ENCODE measurements at regions not wholly inside any gene's neighbourhood (a gene's known extent, or its start where the extent isn't known, plus 50 kb on each side); places are given as distances from the start of the nearest gene placed in this dataset.

GRCh38 chr21:21622460-21623234 lies 624.4 kb downstream of the NCAM2 start:
- Histone ChIP-seq H2AFZ (ENCODE audit: control insufficient read depth, low read depth, low read length) (no peak overlapping the region), H3K27me3 (replicated peaks in 1 of 2; ENCODE audit: control insufficient read depth in 2 of 2, insufficient read depth in 2 of 2, low read length in 1 of 2) (no peaks in the 10 kb centered on the region), H3K9me3 (replicated peaks; ENCODE audit: control insufficient read depth, insufficient read depth, low read length) (no peaks in the 10 kb centered on the region), H3K27ac (ENCODE audit: control insufficient read depth, insufficient read depth) (no peak overlapping the region), H3K4me3 (no peak overlapping the region), H3K9ac (ENCODE audit: control insufficient read depth, insufficient read depth, low read length) (no peak overlapping the region), H3K36me3 (ENCODE audit: control insufficient read depth in 2 of 2, insufficient read depth in 2 of 2, low read length in 1 of 2) (no peaks in the 10 kb centered on the region), H3K79me2 (ENCODE audit: control insufficient read depth, insufficient read depth, low read length) (no peaks in the 10 kb centered on the region), H4K20me1 (ENCODE audit: control insufficient read depth, insufficient read depth) (no peaks in the 10 kb centered on the region), H3K4me2 (ENCODE audit: control insufficient read depth, insufficient read depth) (no peak overlapping the region), H3K4me1 (ENCODE audit: control insufficient read depth, insufficient read depth, low read length) (no peaks in the 10 kb centered on the region)
- CTCF ChIA-PET = no interaction called here
- no peak for DNase-seq (ENCODE audit: low read depth, low spot score)
- TF ChIP-seq NR2C2 (IDR thresholded peaks at IDR 0.05; ENCODE audit: borderline replicate concordance, control insufficient read depth, insufficient read length, low read depth) (no peak), TBL1XR1 (IDR thresholded peaks at IDR 0.05; ENCODE audit: low read depth, low read length) (no peak), USF2 (IDR thresholded peaks at IDR 0.05; ENCODE audit: borderline replicate concordance, low read depth, low read length) (no peak), STAT1 (conservative IDR thresholded peaks at IDR 0.05) (no peak)
- SMC1A ChIA-PET (ENCODE audit: uncharacterized antibody, unreplicated experiment) = interaction anchor here (0.8 kb wide), 1 partner anchor 10 kb away, joined by 3 read pairs; no protein-coding TSS in a partner anchor
- 11% methylated on average over 3 of the region's 3 CpGs for WGBS (ENCODE audit: insufficient coverage, insufficient replicate concordance, low lambda C conversion rate, missing lambda C conversion rate)
- intact Hi-C loops (cut with micrococcal nuclease; ENCODE audit: unreplicated experiment) (no loop called here), in situ Hi-C loops (cut with MboI) (no loop called here)
- POLR2A ChIA-PET = no interaction called here
- ATAC-seq = no peak
- FAIRE-seq = no peak
- RAD21 ChIA-PET (ENCODE audit: unreplicated experiment) = no interaction called here
- no TSS peak for BruUV-seq (replicated peaks)

DNA sequence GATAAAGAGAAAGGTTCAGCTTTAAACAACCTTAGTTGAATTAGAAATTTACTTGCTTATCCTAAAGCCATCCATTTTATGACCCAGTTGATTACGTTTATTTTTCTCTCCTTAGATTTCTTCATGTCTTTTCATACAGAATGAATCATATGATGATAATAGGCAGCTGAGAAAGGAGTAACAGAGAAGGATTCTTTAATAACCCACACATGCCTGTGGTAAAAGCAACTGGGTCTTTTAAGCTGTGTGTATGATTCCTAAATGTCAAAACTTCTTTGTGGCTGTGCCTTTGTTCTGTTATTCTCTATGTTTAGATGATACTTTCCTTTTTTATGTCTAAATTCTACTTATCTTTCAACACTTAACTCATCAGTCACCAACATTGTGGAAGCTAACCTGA lies 626.5 kb downstream of the NCAM2 start:
- FAIRE-seq = no peak
- TF ChIP-seq CBX5 (IDR thresholded peaks at IDR 0.05; ENCODE audit: low read depth) (no peak), YBX1 (IDR thresholded peaks at IDR 0.05) (no peak), CBX3 (IDR thresholded peaks at IDR 0.05; ENCODE audit: borderline replicate concordance, low read depth) (no peak), REST (IDR thresholded peaks at IDR 0.05; ENCODE audit: low read depth, low read length) (no peak), SMARCA5 (IDR thresholded peaks at IDR 0.05) (no peak), ZZZ3 (IDR thresholded peaks at IDR 0.05; ENCODE audit: control insufficient read depth, insufficient read length, low read depth) (no peak), KAT2A (conservative IDR thresholded peaks at IDR 0.05; ENCODE audit: control insufficient read depth, low read depth, low read length) (no peak), MTA3 (IDR thresholded peaks at IDR 0.05; ENCODE audit: borderline replicate concordance, low read length) (no peak), DPF2 (IDR thresholded peaks at IDR 0.05) (no peak), RAD21 (IDR thresholded peaks at IDR 0.05; ENCODE audit: insufficient read depth, low read depth, low read length) (no peak), RAD51 (IDR thresholded peaks at IDR 0.05) (no peak)

More for the DNA sequence above, 626.5 kb downstream of the NCAM2 start:
- WGBS (ENCODE audit: insufficient coverage, insufficient replicate concordance, low lambda C conversion rate, missing lambda C conversion rate) = 0% methylated on average over 1 of the region's 1 CpG
- no peaks in the 10 kb centered on the region for H3K79me2 ChIP-seq (ENCODE audit: control insufficient read depth, insufficient read depth, low read length)
- no peaks in the 10 kb centered on the region for H3K36me3 ChIP-seq (ENCODE audit: control insufficient read depth in 2 of 2, insufficient read depth in 2 of 2, low read length in 1 of 2)
- no peak for DNase-seq (ENCODE audit: low read depth, low spot score)
- H3K9me3 ChIP-seq (replicated peaks; ENCODE audit: control insufficient read depth, insufficient read depth, low read length) = no peaks in the 10 kb centered on the region
- SMC1A ChIA-PET (ENCODE audit: uncharacterized antibody, unreplicated experiment) = interaction anchor here (0.7 kb wide), 1 partner anchor 19 kb away, joined by 3 read pairs; no protein-coding TSS in a partner anchor
- no peak overlapping the region for H3K4me2 ChIP-seq (ENCODE audit: control insufficient read depth, insufficient read depth)
- H3K4me3 ChIP-seq = no peak overlapping the region
- intact Hi-C loops (cut with micrococcal nuclease; ENCODE audit: unreplicated experiment) = no loop called here
- BruUV-seq (replicated peaks) = no TSS peak
- CTCF ChIA-PET = interaction anchor here (1.7 kb wide), 1 partner anchor 9 kb away, joined by 3 read pairs; no protein-coding TSS in a partner anchor
- no peak overlapping the region for H2AFZ ChIP-seq (ENCODE audit: control insufficient read depth, low read depth, low read length)
- POLR2A ChIA-PET = no interaction called here
- H3K27me3 ChIP-seq (replicated peaks in 1 of 2; ENCODE audit: control insufficient read depth in 2 of 2, insufficient read depth in 2 of 2, low read length in 1 of 2) = no peaks in the 10 kb centered on the region
- RAD21 ChIA-PET (ENCODE audit: unreplicated experiment) = no interaction called here
- H3K9ac ChIP-seq (ENCODE audit: control insufficient read depth, insufficient read depth, low read length) = no peak overlapping the region
- in situ Hi-C loops (cut with MboI) = no loop called here
- no peak overlapping the region for H3K27ac ChIP-seq (ENCODE audit: control insufficient read depth, insufficient read depth)
- no peak for ATAC-seq
- no peaks in the 10 kb centered on the region for H3K4me1 ChIP-seq (ENCODE audit: control insufficient read depth, insufficient read depth, low read length)
- H4K20me1 ChIP-seq (ENCODE audit: control insufficient read depth, insufficient read depth) = no peaks in the 10 kb centered on the region
